ENCODE measurements at regions not wholly inside any gene's neighbourhood (a gene's known extent, or its start where the extent isn't known, plus 50 kb on each side); places are given as distances from the start of the nearest gene placed in this dataset.

GRCh38 chr11:70487756-70488155 is 89.4 kb downstream of the CTTN start:
- TF ChIP-seq POLR2AphosphoS5 (IDR thresholded peaks at IDR 0.05; ENCODE audit: low read depth) (no peak), CTCF (conservative IDR thresholded peaks at IDR 0.05; ENCODE audit: low read depth in 2 of 2) (no peak), EZH2 (IDR thresholded peaks at IDR 0.05; ENCODE audit: low read depth, unreplicated experiment) (no peak), STAT1 (IDR thresholded peaks at IDR 0.05; ENCODE audit: unreplicated experiment) (no peak), JUNB (IDR thresholded peaks at IDR 0.05; ENCODE audit: unreplicated experiment) (no peak), EZH2phosphoT487 (IDR thresholded peaks at IDR 0.05; ENCODE audit: unreplicated experiment) (no peak), ETS1 (IDR thresholded peaks at IDR 0.05) (no peak), REST (IDR thresholded peaks at IDR 0.05; ENCODE audit: unreplicated experiment) (no peak), CREB1 (CRISPR knock-in tag; IDR thresholded peaks at IDR 0.05; ENCODE audit: low read depth) (no peak), NANOG (IDR thresholded peaks at IDR 0.05; ENCODE audit: borderline replicate concordance) (no peak)

Measured in GM23338 (cell line).